ENCODE measurements at regions not wholly inside any gene's neighbourhood (a gene's known extent, or its start where the extent isn't known, plus 50 kb on each side); places are given as distances from the start of the nearest gene placed in this dataset.

- no peak overlapping the region for H3K9ac ChIP-seq
- H3K27ac ChIP-seq: no peak overlapping the region
- no peaks in the 10 kb centered on the region for H3K4me1 ChIP-seq (ENCODE audit: low read depth, poor library complexity, severe bottlenecking)
- H3K4me3 ChIP-seq (IDR thresholded peaks at IDR 0.05; ENCODE audit: insufficient read depth, low read depth, low read length): no peak overlapping the region
- no peak overlapping the region for H3K4me2 ChIP-seq
- H3K36me3 ChIP-seq (ENCODE audit: insufficient read depth): no peaks in the 10 kb centered on the region
- no peaks in the 10 kb centered on the region for H4K20me1 ChIP-seq (ENCODE audit: insufficient read depth)
- no peaks in the 10 kb centered on the region for H3K79me2 ChIP-seq (ENCODE audit: insufficient read depth, low read depth)
- no peak overlapping the region for H2AFZ ChIP-seq (ENCODE audit: low read depth)
- TF ChIP-seq, protein P1, sequence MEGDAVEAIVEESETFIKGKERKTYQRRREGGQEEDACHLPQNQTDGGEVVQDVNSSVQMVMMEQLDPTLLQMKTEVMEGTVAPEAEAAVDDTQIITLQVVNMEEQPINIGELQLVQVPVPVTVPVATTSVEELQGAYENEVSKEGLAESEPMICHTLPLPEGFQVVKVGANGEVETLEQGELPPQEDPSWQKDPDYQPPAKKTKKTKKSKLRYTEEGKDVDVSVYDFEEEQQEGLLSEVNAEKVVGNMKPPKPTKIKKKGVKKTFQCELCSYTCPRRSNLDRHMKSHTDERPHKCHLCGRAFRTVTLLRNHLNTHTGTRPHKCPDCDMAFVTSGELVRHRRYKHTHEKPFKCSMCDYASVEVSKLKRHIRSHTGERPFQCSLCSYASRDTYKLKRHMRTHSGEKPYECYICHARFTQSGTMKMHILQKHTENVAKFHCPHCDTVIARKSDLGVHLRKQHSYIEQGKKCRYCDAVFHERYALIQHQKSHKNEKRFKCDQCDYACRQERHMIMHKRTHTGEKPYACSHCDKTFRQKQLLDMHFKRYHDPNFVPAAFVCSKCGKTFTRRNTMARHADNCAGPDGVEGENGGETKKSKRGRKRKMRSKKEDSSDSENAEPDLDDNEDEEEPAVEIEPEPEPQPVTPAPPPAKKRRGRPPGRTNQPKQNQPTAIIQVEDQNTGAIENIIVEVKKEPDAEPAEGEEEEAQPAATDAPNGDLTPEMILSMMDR (conservative IDR thresholded peaks at IDR 0.05; ENCODE audit: low read depth, low read length): no peak
- peaks cover 14% of the 10 kb centered on the region; the same call in 1 of the 2 replicates for H3K27me3 ChIP-seq (ENCODE audit: insufficient read depth, low read depth)
Measured at GRCh38 chr12:111207761-111208160, 161.1 kb downstream of the PHETA1 start.

GRCh38 chr12:111204788-111205241 lies 164.1 kb downstream of the PHETA1 start:
- Histone ChIP-seq H3K36me3 (ENCODE audit: insufficient read depth) (no peaks in the 10 kb centered on the region), H3K79me2 (ENCODE audit: insufficient read depth, low read depth) (no peaks in the 10 kb centered on the region), H3K27ac (no peak overlapping the region), H3K27me3 (ENCODE audit: insufficient read depth, low read depth) (peaks cover 9% of the 10 kb centered on the region; the same call in 1 of the 2 replicates), H4K20me1 (ENCODE audit: insufficient read depth) (no peaks in the 10 kb centered on the region), H3K4me1 (ENCODE audit: low read depth, poor library complexity, severe bottlenecking) (no peaks in the 10 kb centered on the region), H3K9ac (no peak overlapping the region), H3K4me2 (no peak overlapping the region), H2AFZ (ENCODE audit: low read depth) (no peak overlapping the region), H3K4me3 (IDR thresholded peaks at IDR 0.05; ENCODE audit: insufficient read depth, low read depth, low read length) (no peak overlapping the region)
- TF ChIP-seq, protein P1 (conservative IDR thresholded peaks at IDR 0.05; ENCODE audit: low read depth, low read length): no peak

- no peaks in the 10 kb centered on the region for H3K36me3 ChIP-seq (ENCODE audit: insufficient read depth)
- no peak overlapping the region for H3K4me2 ChIP-seq
- no peak overlapping the region for H2AFZ ChIP-seq (ENCODE audit: low read depth)
- H3K9ac ChIP-seq: no peak overlapping the region
- peaks cover 9% of the 10 kb centered on the region; the same call in 1 of the 2 replicates for H3K27me3 ChIP-seq (ENCODE audit: insufficient read depth, low read depth)
- H3K79me2 ChIP-seq (ENCODE audit: insufficient read depth, low read depth): no peaks in the 10 kb centered on the region
- TF ChIP-seq, protein P1 (conservative IDR thresholded peaks at IDR 0.05; ENCODE audit: low read depth, low read length): no peak
- no peak overlapping the region for H3K27ac ChIP-seq
- no peaks in the 10 kb centered on the region for H3K4me1 ChIP-seq (ENCODE audit: low read depth, poor library complexity, severe bottlenecking)
- H3K4me3 ChIP-seq (IDR thresholded peaks at IDR 0.05; ENCODE audit: insufficient read depth, low read depth, low read length): no peak overlapping the region
- H4K20me1 ChIP-seq (ENCODE audit: insufficient read depth): no peaks in the 10 kb centered on the region
Measured at GRCh38 chr12:111203969-111204368, 164.9 kb downstream of the PHETA1 start.

DNA sequence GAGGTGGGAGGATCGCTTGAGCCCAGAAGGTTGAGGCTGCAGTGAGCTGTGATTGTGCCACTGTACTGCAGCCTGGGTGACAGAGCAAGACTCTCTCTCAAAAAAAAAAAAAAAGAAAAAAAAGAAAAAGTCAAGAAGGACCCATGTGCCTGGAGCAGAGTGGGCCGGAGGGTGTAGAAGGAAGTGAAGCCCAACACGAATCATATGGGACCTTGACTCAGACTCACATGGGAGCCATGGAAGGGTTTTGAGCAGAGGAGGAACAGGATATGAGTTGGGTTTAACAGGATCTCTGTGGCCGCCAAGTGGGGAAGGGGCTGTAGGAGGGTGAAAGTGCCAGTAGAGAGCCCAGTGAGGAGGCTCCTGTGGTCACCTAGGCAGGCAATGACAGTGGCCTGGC lies 165.4 kb downstream of the PHETA1 start:
- H2AFZ ChIP-seq (ENCODE audit: low read depth): no peak overlapping the region
- H4K20me1 ChIP-seq (ENCODE audit: insufficient read depth): no peaks in the 10 kb centered on the region
- H3K79me2 ChIP-seq (ENCODE audit: insufficient read depth, low read depth): no peaks in the 10 kb centered on the region
- no peaks in the 10 kb centered on the region for H3K36me3 ChIP-seq (ENCODE audit: insufficient read depth)
- TF ChIP-seq, protein P1 (conservative IDR thresholded peaks at IDR 0.05; ENCODE audit: low read depth, low read length): no peak
- no peak overlapping the region for H3K4me3 ChIP-seq (IDR thresholded peaks at IDR 0.05; ENCODE audit: insufficient read depth, low read depth, low read length)
- no peak overlapping the region for H3K9ac ChIP-seq
- peaks cover 9% of the 10 kb centered on the region; the same call in 1 of the 2 replicates for H3K27me3 ChIP-seq (ENCODE audit: insufficient read depth, low read depth)
- no peak overlapping the region for H3K27ac ChIP-seq
- no peak overlapping the region for H3K4me2 ChIP-seq
- H3K4me1 ChIP-seq (ENCODE audit: low read depth, poor library complexity, severe bottlenecking): no peaks in the 10 kb centered on the region
